Keratinocyte (primary cell): ENCODE measurements at regions not wholly inside any gene's neighbourhood (a gene's known extent, or its start where the extent isn't known, plus 50 kb on each side); places are given as distances from the start of the nearest gene placed in this dataset.

Experiments
- EZH2 ChIP-seq: IDR thresholded peaks from one replicate; pipeline ENCODE4 v1.6.1; 2012; ENCODE audit warnings: inconsistent platforms, mild to moderate bottlenecking, low read length, moderate library complexity
- TF ChIP-seq, protein P1 (sequence below), 3 experiments: IDR thresholded peaks in 1 of 3; conservative IDR thresholded peaks in 1 of 3; optimal IDR thresholded peaks in 1 of 3; 2 replicates in 2 of 3; 3 replicates in 1 of 3; pipeline versions ENCODE3 to v1.5.1; 2011; ENCODE audit warnings: low read length in 3 of 3, mild to moderate bottlenecking in 3 of 3, moderate library complexity in 2 of 3, control low read depth in 1 of 3, inconsistent platforms in 1 of 3; ENCODE audit not compliant: insufficient read depth in 2 of 3; ENCODE audit errors: extremely low read depth in 1 of 3

DNA sequence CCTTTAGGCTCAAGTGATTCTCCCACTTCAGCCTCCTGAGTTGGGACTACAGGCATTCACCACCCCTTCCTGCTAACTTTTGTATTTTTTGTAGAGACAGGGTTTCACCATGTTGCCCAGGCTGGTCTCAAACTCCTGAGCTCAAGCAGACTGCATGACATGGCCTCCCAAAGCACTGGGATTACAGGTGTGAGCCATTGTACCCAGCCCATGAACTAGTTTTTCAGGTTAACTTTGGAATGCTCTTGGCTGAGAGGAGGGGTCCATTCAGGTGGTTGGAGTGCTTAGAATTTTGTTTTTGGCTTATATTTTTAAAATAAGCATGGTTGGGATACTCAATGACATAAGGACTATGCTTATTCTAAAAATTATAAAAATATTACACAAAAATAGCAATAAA lies 355.7 kb upstream of the MAGEB16 start:
- TF ChIP-seq, protein P1, sequence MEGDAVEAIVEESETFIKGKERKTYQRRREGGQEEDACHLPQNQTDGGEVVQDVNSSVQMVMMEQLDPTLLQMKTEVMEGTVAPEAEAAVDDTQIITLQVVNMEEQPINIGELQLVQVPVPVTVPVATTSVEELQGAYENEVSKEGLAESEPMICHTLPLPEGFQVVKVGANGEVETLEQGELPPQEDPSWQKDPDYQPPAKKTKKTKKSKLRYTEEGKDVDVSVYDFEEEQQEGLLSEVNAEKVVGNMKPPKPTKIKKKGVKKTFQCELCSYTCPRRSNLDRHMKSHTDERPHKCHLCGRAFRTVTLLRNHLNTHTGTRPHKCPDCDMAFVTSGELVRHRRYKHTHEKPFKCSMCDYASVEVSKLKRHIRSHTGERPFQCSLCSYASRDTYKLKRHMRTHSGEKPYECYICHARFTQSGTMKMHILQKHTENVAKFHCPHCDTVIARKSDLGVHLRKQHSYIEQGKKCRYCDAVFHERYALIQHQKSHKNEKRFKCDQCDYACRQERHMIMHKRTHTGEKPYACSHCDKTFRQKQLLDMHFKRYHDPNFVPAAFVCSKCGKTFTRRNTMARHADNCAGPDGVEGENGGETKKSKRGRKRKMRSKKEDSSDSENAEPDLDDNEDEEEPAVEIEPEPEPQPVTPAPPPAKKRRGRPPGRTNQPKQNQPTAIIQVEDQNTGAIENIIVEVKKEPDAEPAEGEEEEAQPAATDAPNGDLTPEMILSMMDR (optimal IDR thresholded peaks at IDR 0.05 in 1 of 3, IDR thresholded peaks at IDR 0.05 in 1 of 3, conservative IDR thresholded peaks at IDR 0.05 in 1 of 3; ENCODE audit: extremely low read depth in 1 of 3, insufficient read depth in 2 of 3, low read length in 3 of 3): no peak
- no peak for TF ChIP-seq EZH2
